ENCODE measurements at regions not wholly inside any gene's neighbourhood (a gene's known extent, or its start where the extent isn't known, plus 50 kb on each side); places are given as distances from the start of the nearest gene placed in this dataset.

- TF ChIP-seq JUN (IDR thresholded peaks at IDR 0.05; ENCODE audit: borderline replicate concordance, insufficient read depth, insufficient read length, low read depth) (no peak), GATA2 (IDR thresholded peaks at IDR 0.05; ENCODE audit: insufficient read depth, insufficient read length, low read depth, low read length) (no peak), POLR2AphosphoS5 (IDR thresholded peaks at IDR 0.05; ENCODE audit: insufficient read depth, low read depth, low read length) (no peak), FOS (IDR thresholded peaks at IDR 0.05; ENCODE audit: borderline replicate concordance, insufficient read depth, low read length) (no peak), EZH2 (IDR thresholded peaks at IDR 0.05; ENCODE audit: borderline replicate concordance, low read depth, low read length, severe bottlenecking) (no peak), POLR2A (IDR thresholded peaks at IDR 0.05; ENCODE audit: low read depth, low read length) (no peak)
- TF ChIP-seq, protein P1, sequence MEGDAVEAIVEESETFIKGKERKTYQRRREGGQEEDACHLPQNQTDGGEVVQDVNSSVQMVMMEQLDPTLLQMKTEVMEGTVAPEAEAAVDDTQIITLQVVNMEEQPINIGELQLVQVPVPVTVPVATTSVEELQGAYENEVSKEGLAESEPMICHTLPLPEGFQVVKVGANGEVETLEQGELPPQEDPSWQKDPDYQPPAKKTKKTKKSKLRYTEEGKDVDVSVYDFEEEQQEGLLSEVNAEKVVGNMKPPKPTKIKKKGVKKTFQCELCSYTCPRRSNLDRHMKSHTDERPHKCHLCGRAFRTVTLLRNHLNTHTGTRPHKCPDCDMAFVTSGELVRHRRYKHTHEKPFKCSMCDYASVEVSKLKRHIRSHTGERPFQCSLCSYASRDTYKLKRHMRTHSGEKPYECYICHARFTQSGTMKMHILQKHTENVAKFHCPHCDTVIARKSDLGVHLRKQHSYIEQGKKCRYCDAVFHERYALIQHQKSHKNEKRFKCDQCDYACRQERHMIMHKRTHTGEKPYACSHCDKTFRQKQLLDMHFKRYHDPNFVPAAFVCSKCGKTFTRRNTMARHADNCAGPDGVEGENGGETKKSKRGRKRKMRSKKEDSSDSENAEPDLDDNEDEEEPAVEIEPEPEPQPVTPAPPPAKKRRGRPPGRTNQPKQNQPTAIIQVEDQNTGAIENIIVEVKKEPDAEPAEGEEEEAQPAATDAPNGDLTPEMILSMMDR (IDR thresholded peaks at IDR 0.05; ENCODE audit: extremely low read depth in 1 of 2, insufficient read depth in 1 of 2, low read depth in 1 of 2, low read length in 2 of 2) = no peak
- TF ChIP-seq, protein P2, sequence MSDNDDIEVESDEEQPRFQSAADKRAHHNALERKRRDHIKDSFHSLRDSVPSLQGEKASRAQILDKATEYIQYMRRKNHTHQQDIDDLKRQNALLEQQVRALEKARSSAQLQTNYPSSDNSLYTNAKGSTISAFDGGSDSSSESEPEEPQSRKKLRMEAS (IDR thresholded peaks at IDR 0.05; ENCODE audit: insufficient read depth, insufficient read length) = no peak
Observed at GRCh38 chr5:31119938-31120641, 73.4 kb upstream of the CDH6 start.

Data from endothelial cell of umbilical vein (primary cell).